Heart left ventricle (tissue), 13 donors: ENCODE measurements at regions not wholly inside any gene's neighbourhood (a gene's known extent, or its start where the extent isn't known, plus 50 kb on each side); places are given as distances from the start of the nearest gene placed in this dataset.

Source experiments
- CTCF ChIP-seq, 12 donors: fragments of 200-600 bp; sonication (generic) in 4 of 12; IDR thresholded peaks; one replicate each; pipeline versions ENCODE4 v1.5.0 to v1.8.0; 2018 to 2022; ENCODE audit warnings: antibody characterized with exemption in 12 of 12, mild to moderate bottlenecking in 5 of 12
- POLR2A ChIP-seq, 2 donors: fragments of 450-650 bp; IDR thresholded peaks; one replicate each; pipeline ENCODE4 v1.6.1; 2017; ENCODE audit warnings: antibody characterized with exemption in 2 of 2, mild to moderate bottlenecking in 2 of 2, moderate library complexity in 2 of 2
- donor health status: ischemic (EF 13 %, LVEDD 7.1; RV severe dilation, severe dysfunction).
- donor health status: DM: no; HTN: yes; CAD: no.
- donor health status: DM: no; HTN: no; CAD: no.
- donor health status: ischemic (EF 25% LVEDD 6.9; RV normal size, moderate dysfunction).
- donor health status: ischemic (EF 25% LVEDD 5.7; RV mildly dilated, moderate dysfunction).
- donor health status: ischemic (EF 35%, LVEDD 5.7; RV mildly dilated, moderate dysfunction).
- donor health status: nonischemic (EF 11% LVEDD 7.7; RV severe dilation, severe dysfunction).
- donor health status: DM: yes; HTN: yes; CAD: no.
- donor health status: PGD.
- donor health status: ischemic (EF 29% LVEDD 5.4; RV normal size, mild dysfunction).
- donor health status: nonischemic (EF 23%, LVEDD 6.1; RV moderate dilation, normal function).

- TF ChIP-seq CTCF (IDR thresholded peaks at IDR 0.05) (no peak), POLR2A (IDR thresholded peaks at IDR 0.05) (no peak)
Measured at GRCh38 chr3:23129817-23130216, 73.3 kb upstream of the UBE2E2 start.
